BJ (cell line): ENCODE measurements at regions not wholly inside any gene's neighbourhood (a gene's known extent, or its start where the extent isn't known, plus 50 kb on each side); places are given as distances from the start of the nearest gene placed in this dataset.

Source experiments
- CTCF ChIA-PET: fragments of 350-600 bp; formaldehyde crosslinking; extraction: SDS; loops from one replicate; lab custom pipeline; 2021; ENCODE audit warnings: antibody characterized with exemption, inconsistent platforms; lab: Yijun Ruan, JAX
- POLR2A ChIA-PET: fragments of 300-600 bp; sonication (Branson Sonifier 250); formaldehyde crosslinking; extraction: SDS; loops from one replicate; lab custom pipeline; 2021; ENCODE audit warnings: antibody characterized with exemption; lab: Charles Lee
- DNase-seq: peaks from one replicate; pipeline ENCODE4 v3.0.0-alpha.2; 2011; ENCODE audit warnings: low read depth
- H3K27me3 ChIP-seq: 2 replicates; pipeline ENCODE4 v1.6.0; 2011; ENCODE audit warnings: low read length; ENCODE audit not compliant: control insufficient read depth, insufficient read depth
- H3K36me3 ChIP-seq: 2 replicates; pipeline ENCODE4 v1.5.1; 2011; ENCODE audit warnings: low read length; ENCODE audit not compliant: control insufficient read depth, insufficient read depth
- H3K4me3 ChIP-seq: 2 replicates; pipeline ENCODE4 v1.5.1; 2011; ENCODE audit warnings: low read depth, mild to moderate bottlenecking, control low read depth, low read length
- TF ChIP-seq, protein P1 (sequence below): IDR thresholded peaks from 2 replicates; pipeline ENCODE4 v1.5.1; 2011; ENCODE audit warnings: low read depth, mild to moderate bottlenecking, control low read depth, inconsistent platforms, low read length, moderate library complexity; ENCODE audit not compliant: insufficient read depth

DNA sequence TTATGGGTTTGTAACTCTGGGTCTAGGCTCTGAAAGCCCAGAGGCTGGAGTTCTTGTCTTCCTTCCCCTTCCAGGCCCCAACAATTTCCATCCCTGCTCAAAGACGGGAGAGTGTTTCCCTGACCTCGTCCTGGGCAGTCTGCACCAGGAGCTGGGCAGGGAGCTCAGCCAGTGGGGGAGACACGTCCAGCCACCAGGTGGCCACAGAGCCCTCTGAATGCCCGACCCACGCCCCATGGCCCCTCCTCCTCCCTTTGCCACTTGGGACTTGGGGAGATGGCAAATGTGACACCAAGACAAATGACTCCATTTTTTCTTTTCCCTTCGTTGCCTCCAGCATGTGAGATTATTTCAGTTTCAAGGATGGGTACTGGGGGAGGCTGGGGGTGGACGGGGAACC is 159.9 kb upstream of the AJAP1 start:
- DNase-seq: no peak
- CTCF ChIA-PET: no interaction called here
- H3K27me3 ChIP-seq: no peaks in the 10 kb centered on the region
- no peaks in the 10 kb centered on the region for H3K36me3 ChIP-seq
- TF ChIP-seq, protein P1, sequence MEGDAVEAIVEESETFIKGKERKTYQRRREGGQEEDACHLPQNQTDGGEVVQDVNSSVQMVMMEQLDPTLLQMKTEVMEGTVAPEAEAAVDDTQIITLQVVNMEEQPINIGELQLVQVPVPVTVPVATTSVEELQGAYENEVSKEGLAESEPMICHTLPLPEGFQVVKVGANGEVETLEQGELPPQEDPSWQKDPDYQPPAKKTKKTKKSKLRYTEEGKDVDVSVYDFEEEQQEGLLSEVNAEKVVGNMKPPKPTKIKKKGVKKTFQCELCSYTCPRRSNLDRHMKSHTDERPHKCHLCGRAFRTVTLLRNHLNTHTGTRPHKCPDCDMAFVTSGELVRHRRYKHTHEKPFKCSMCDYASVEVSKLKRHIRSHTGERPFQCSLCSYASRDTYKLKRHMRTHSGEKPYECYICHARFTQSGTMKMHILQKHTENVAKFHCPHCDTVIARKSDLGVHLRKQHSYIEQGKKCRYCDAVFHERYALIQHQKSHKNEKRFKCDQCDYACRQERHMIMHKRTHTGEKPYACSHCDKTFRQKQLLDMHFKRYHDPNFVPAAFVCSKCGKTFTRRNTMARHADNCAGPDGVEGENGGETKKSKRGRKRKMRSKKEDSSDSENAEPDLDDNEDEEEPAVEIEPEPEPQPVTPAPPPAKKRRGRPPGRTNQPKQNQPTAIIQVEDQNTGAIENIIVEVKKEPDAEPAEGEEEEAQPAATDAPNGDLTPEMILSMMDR: no peak
- POLR2A ChIA-PET: no interaction called here
- no peak overlapping the region for H3K4me3 ChIP-seq

GRCh38 chr1:4495809-4496208 is 158.6 kb upstream of the AJAP1 start:
- no peaks in the 10 kb centered on the region for H3K36me3 ChIP-seq
- H3K4me3 ChIP-seq: no peak overlapping the region
- no peaks in the 10 kb centered on the region for H3K27me3 ChIP-seq
- CTCF ChIA-PET: no interaction called here
- TF ChIP-seq, protein P1: no peak
- POLR2A ChIA-PET: no interaction called here
- DNase-seq: no peak

GRCh38 chr1:4500441-4500840 is 154.0 kb upstream of the AJAP1 start:
- DNase-seq: no peak
- no peaks in the 10 kb centered on the region for H3K27me3 ChIP-seq
- no peak overlapping the region for H3K4me3 ChIP-seq
- no peaks in the 10 kb centered on the region for H3K36me3 ChIP-seq
- ChIA-PET POLR2A (no interaction called here), CTCF (no interaction called here)
- TF ChIP-seq, protein P1: no peak

GRCh38 chr1:4506591-4506990 is 147.8 kb upstream of the AJAP1 start:
- Histone ChIP-seq H3K36me3 (no peaks in the 10 kb centered on the region), H3K4me3 (no peak overlapping the region), H3K27me3 (no peaks in the 10 kb centered on the region)
- POLR2A ChIA-PET: no interaction called here
- CTCF ChIA-PET: no interaction called here
- TF ChIP-seq, protein P1: no peak
- DNase-seq: no peak

DNA sequence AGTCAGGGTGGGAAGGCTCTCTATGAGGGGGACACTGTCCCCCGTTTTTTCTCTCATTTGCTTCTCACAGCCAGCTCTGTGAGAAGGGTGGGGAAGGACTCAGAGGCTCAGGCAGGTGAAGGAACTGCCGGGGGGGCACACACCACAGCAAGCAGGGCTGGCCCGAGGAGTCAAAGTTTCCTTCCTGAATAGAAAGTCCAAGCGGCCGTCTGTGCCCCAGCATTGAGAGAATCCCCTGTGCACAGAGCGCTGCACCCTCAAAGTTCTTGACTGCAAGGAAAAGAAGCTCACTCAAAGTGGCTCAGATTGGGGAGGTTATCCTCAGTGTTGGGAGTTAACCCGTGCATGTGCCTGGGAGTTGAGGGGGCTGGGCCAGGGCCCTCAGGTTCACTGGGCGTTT is 145.2 kb upstream of the AJAP1 start:
- TF ChIP-seq, protein P1: no peak
- POLR2A ChIA-PET: no interaction called here
- Histone ChIP-seq H3K36me3 (no peaks in the 10 kb centered on the region), H3K4me3 (no peak overlapping the region), H3K27me3 (no peaks in the 10 kb centered on the region)
- DNase-seq: no peak
- CTCF ChIA-PET: no interaction called here
